HG02678 (cell line): ENCODE measurements at regions not wholly inside any gene's neighbourhood (a gene's known extent, or its start where the extent isn't known, plus 50 kb on each side); places are given as distances from the start of the nearest gene placed in this dataset.

ENCODE experiments used
- ATAC-seq: cut with Tn5 transposase; IDR thresholded peaks from one replicate; pipeline ENCODE4 v1.9.1; 2021; ENCODE audit warnings: mild to moderate bottlenecking, moderate library complexity; ENCODE audit not compliant: unreplicated experiment

- ATAC-seq: no peak
Measured at GRCh38 chr9:82208741-82209450, 220.3 kb downstream of the SPATA31D1 start.

GRCh38 chr9:82209797-82210470 is 221.4 kb downstream of the SPATA31D1 start:
- ATAC-seq: no peak

GRCh38 chr9:82212885-82213284 is 224.3 kb downstream of the SPATA31D1 start:
- ATAC-seq: no peak

- no peak for ATAC-seq
Measured at GRCh38 chr9:82216435-82216834, 227.9 kb downstream of the SPATA31D1 start.

- no peak for ATAC-seq
Measured at GRCh38 chr9:82223442-82223841, 234.9 kb downstream of the SPATA31D1 start.

- ATAC-seq: no peak
Measured at GRCh38 chr9:82231411-82231810, 242.8 kb downstream of the SPATA31D1 start.

- no peak for ATAC-seq
Measured at GRCh38 chr9:82234160-82234943, 245.8 kb downstream of the SPATA31D1 start.

GRCh38 chr9:82242285-82242963 is 253.9 kb downstream of the SPATA31D1 start:
- no peak for ATAC-seq

GRCh38 chr9:82247318-82247717 is 258.7 kb downstream of the SPATA31D1 start:
- no peak for ATAC-seq

- ATAC-seq: no peak
Measured at GRCh38 chr9:82252116-82252515, 263.5 kb downstream of the SPATA31D1 start.

GRCh38 chr9:82254646-82255367 is 266.2 kb downstream of the SPATA31D1 start:
- no peak for ATAC-seq

GRCh38 chr9:82255481-82256176 is 267.1 kb downstream of the SPATA31D1 start:
- no peak for ATAC-seq

GRCh38 chr9:82260691-82261090 is 272.1 kb downstream of the SPATA31D1 start:
- ATAC-seq: no peak

GRCh38 chr9:82263619-82264018 is 275.0 kb downstream of the SPATA31D1 start:
- no peak for ATAC-seq

- no peak for ATAC-seq
Measured at GRCh38 chr9:82271106-82271561, 282.6 kb downstream of the SPATA31D1 start.

GRCh38 chr9:82273121-82273520 is 284.5 kb downstream of the SPATA31D1 start:
- no peak for ATAC-seq

- ATAC-seq: no peak
Measured at GRCh38 chr9:82275258-82275927, 286.8 kb downstream of the SPATA31D1 start.

- ATAC-seq: no peak
Measured at GRCh38 chr9:82281066-82281465, 292.5 kb downstream of the SPATA31D1 start.

- ATAC-seq: no peak
Measured at GRCh38 chr9:82284758-82285157, 296.2 kb downstream of the SPATA31D1 start.
